GM12878 (cell line): ENCODE measurements at regions not wholly inside any gene's neighbourhood (a gene's known extent, or its start where the extent isn't known, plus 50 kb on each side); places are given as distances from the start of the nearest gene placed in this dataset.

ENCODE experiments used
- ATAC-seq: fragments of 200-7000 bp; cut with Tn5 transposase; 3 replicates; pipeline ENCODE4 v1.9.1; 2020; ENCODE audit warnings: mild to moderate bottlenecking, moderate library complexity
- BruUV-seq: library from RNA; stranded (reverse); fragments of 400-500 nt; replicated peaks from 2 replicates; lab custom pipeline; 2021; lab: Mats Ljungman, UMichigan
- CTCF ChIA-PET: fragments of 300-600 bp; sonication (Branson Sonifier 250); formaldehyde crosslinking; extraction: SDS; loops from one replicate; lab custom pipeline; 2021; ENCODE audit warnings: inconsistent platforms; lab: Yijun Ruan, JAX
- POLR2A ChIA-PET: fragments of 350-600 bp; formaldehyde crosslinking; extraction: SDS; loops from one replicate; lab custom pipeline; 2021; ENCODE audit warnings: inconsistent platforms; lab: Charles Lee
- RAD21 ChIA-PET: fragments of 300-600 bp; sonication (Branson Sonifier 250); formaldehyde crosslinking; loops from one replicate; lab custom pipeline; 2023; ENCODE audit warnings: antibody characterized with exemption; ENCODE audit not compliant: unreplicated experiment; lab: Charles Lee
- SMC1A ChIA-PET: fragments of 300-600 bp; sonication (Branson Sonifier 250); formaldehyde crosslinking; loops from one replicate; lab custom pipeline; 2023; ENCODE audit not compliant: unreplicated experiment, uncharacterized antibody; lab: Charles Lee
- DNase-seq: peaks from one replicate; pipeline ENCODE4 v3.0.0-alpha.2; 2011; ENCODE audit warnings: low read depth, low spot score
- FAIRE-seq: peaks from 3 replicates; lab custom pipeline; 2011; peaks lifted over from hg19 to GRCh38; lab: Jason Lieb, UNC
- H2AFZ ChIP-seq: 2 replicates; pipeline ENCODE4 v1.6.0; 2011; ENCODE audit warnings: low read depth, low read length, control low read depth; ENCODE audit not compliant: control insufficient read depth
- H3K27ac ChIP-seq: 2 replicates; pipeline ENCODE4 v1.5.1; 2011; ENCODE audit warnings: control low read depth; ENCODE audit not compliant: control insufficient read depth, insufficient read depth
- H3K27me3 ChIP-seq, 2 experiments: replicated peaks in 1 of 2; 2 replicates each; pipeline versions ENCODE4 v1.6.0 to v1.6.1; 2011; ENCODE audit warnings: low read length in 1 of 2; ENCODE audit not compliant: control insufficient read depth in 2 of 2, insufficient read depth in 2 of 2
- H3K36me3 ChIP-seq, 2 experiments: 2 replicates each; pipeline ENCODE4 v1.5.1; 2011; ENCODE audit warnings: low read length in 1 of 2; ENCODE audit not compliant: control insufficient read depth in 2 of 2, insufficient read depth in 2 of 2
- H3K4me1 ChIP-seq: 2 replicates; pipeline ENCODE4 v1.6.1; 2011; ENCODE audit warnings: mild to moderate bottlenecking, low read length, moderate library complexity, mixed read lengths; ENCODE audit not compliant: control insufficient read depth, insufficient read depth
- H3K4me2 ChIP-seq: 2 replicates; pipeline ENCODE4 v1.6.0; 2011; ENCODE audit warnings: control low read depth; ENCODE audit not compliant: control insufficient read depth, insufficient read depth
- H3K4me3 ChIP-seq: fragments of 200-600 bp; sonication (generic); 2 replicates; pipeline ENCODE4 v1.5.1; 2016
- H3K79me2 ChIP-seq: 2 replicates; pipeline ENCODE4 v1.6.0; 2011; ENCODE audit warnings: low read length; ENCODE audit not compliant: control insufficient read depth, insufficient read depth
- H3K9ac ChIP-seq: 2 replicates; pipeline ENCODE4 v1.8.0; 2011; ENCODE audit warnings: low read length, control low read depth, mixed read lengths; ENCODE audit not compliant: control insufficient read depth, insufficient read depth
- H3K9me3 ChIP-seq: replicated peaks from 3 replicates; pipeline ENCODE4 v1.5.1; 2011; ENCODE audit warnings: mild to moderate bottlenecking, low read length; ENCODE audit not compliant: control insufficient read depth, insufficient read depth
- H4K20me1 ChIP-seq: 2 replicates; pipeline ENCODE4 v1.6.0; 2011; ENCODE audit not compliant: control insufficient read depth, insufficient read depth
- E2F4 ChIP-seq: IDR thresholded peaks from 2 replicates; pipeline ENCODE4 v1.6.1; 2012; ENCODE audit warnings: low read depth, low read length, improper control_type of control experiment
- MXI1 ChIP-seq: fragments of 150-350 bp; IDR thresholded peaks from 2 replicates; pipeline ENCODE4 v1.6.1; 2011; ENCODE audit warnings: low read depth, mild to moderate bottlenecking, inconsistent platforms, low read length, improper control_type of control experiment
- NKRF ChIP-seq: fragments of 450-650 bp; conservative IDR thresholded peaks from 2 replicates; pipeline ENCODE4 v1.6.1; 2017; ENCODE audit warnings: mild to moderate bottlenecking, moderate library complexity
- NR2C1 ChIP-seq: fragments of 450-650 bp; IDR thresholded peaks from 2 replicates; pipeline ENCODE4 v1.6.1; 2017; ENCODE audit warnings: antibody characterized with exemption, mild to moderate bottlenecking, moderate library complexity
- USF1 ChIP-seq: IDR thresholded peaks from 2 replicates; pipeline ENCODE4 v1.6.1; 2011; ENCODE audit warnings: borderline replicate concordance, low read depth, mild to moderate bottlenecking, moderate library complexity, mixed read lengths, low read length; ENCODE audit not compliant: insufficient read depth; ENCODE audit errors: extremely low read length
- WGBS: methylation state at CpG from one replicate; pipeline ENCODE4 v1.1.6; 2016; ENCODE audit warnings: low lambda C conversion rate; ENCODE audit not compliant: insufficient replicate concordance, insufficient coverage; ENCODE audit errors: missing lambda C conversion rate; 5-methylcytosine and 5-hydroxymethylcytosine counted together
- in situ Hi-C: fragments of 300-500 bp; cut with MboI; formaldehyde crosslinking; loops from 9 replicates; pipeline ENCODE4 v1.14.3; 2018; ENCODE audit warnings: mixed read lengths
- intact Hi-C: fragments of 100-400 bp; cut with micrococcal nuclease; formaldehyde crosslinking; loops from one replicate; pipeline ENCODE4 v1.14.2; 2022; ENCODE audit not compliant: unreplicated experiment

- Histone ChIP-seq H3K27me3 (no peaks in the 10 kb centered on the region), H4K20me1 (no peaks in the 10 kb centered on the region), H3K4me2 (no peak overlapping the region), H3K4me1 (no peaks in the 10 kb centered on the region), H3K36me3 (no peaks in the 10 kb centered on the region), H3K9me3 (no peaks in the 10 kb centered on the region; the same call in 2 of the 3 replicates), H2AFZ (no peak overlapping the region), H3K27ac (no peak overlapping the region)
- ATAC-seq, result no peak
- in situ Hi-C loops, result no loop called here
- CTCF ChIA-PET, result no interaction called here
- FAIRE-seq, result no peak
- POLR2A ChIA-PET, result no interaction called here
- RAD21 ChIA-PET, result no interaction called here
- SMC1A ChIA-PET, result no interaction called here
- no TSS peak for BruUV-seq
- intact Hi-C loops, result no loop called here
- WGBS, result 74% methylated on average over 8 of the region's 8 CpGs
- DNase-seq, result no peak
- TF ChIP-seq E2F4 (no peak), MXI1 (no peak), USF1 (no peak), NR2C1 (no peak)
- TF ChIP-seq, all 136 proteins: peak for 0
- Histone ChIP-seq H3K79me2 (no peaks in the 10 kb centered on the region), H3K4me3 (no peak overlapping the region), H3K9ac (no peak overlapping the region)
Measured at GRCh38 chr22:47556473-47556872, 794.0 kb downstream of the TBC1D22A start.

GRCh38 chr22:47553436-47553835, 791.0 kb downstream of the TBC1D22A start:
- H3K36me3 ChIP-seq, result no peaks in the 10 kb centered on the region
- RAD21 ChIA-PET, result no interaction called here
- H3K4me2 ChIP-seq, result no peak overlapping the region
- no peak overlapping the region for H3K27ac ChIP-seq
- no peaks in the 10 kb centered on the region for H3K4me1 ChIP-seq
- no TSS peak for BruUV-seq
- no peak overlapping the region for H3K4me3 ChIP-seq
- no peak for TF ChIP-seq NKRF
- no peaks in the 10 kb centered on the region for H3K79me2 ChIP-seq
- no peaks in the 10 kb centered on the region; the same call in 2 of the 3 replicates for H3K9me3 ChIP-seq
- FAIRE-seq (no peak), DNase-seq (no peak), ATAC-seq (no peak)
- no peaks in the 10 kb centered on the region for H4K20me1 ChIP-seq
- POLR2A ChIA-PET, result no interaction called here
- CTCF ChIA-PET, result no interaction called here
- H3K9ac ChIP-seq, result no peak overlapping the region
- SMC1A ChIA-PET, result no interaction called here
- in situ Hi-C loops, result no loop called here
- intact Hi-C loops, result no loop called here
- H2AFZ ChIP-seq, result no peak overlapping the region
- WGBS, result 6% methylated on average over 7 of the region's 7 CpGs
- no peaks in the 10 kb centered on the region for H3K27me3 ChIP-seq
